ENCODE measurements at regions not wholly inside any gene's neighbourhood (a gene's known extent, or its start where the extent isn't known, plus 50 kb on each side); places are given as distances from the start of the nearest gene placed in this dataset.

DNA sequence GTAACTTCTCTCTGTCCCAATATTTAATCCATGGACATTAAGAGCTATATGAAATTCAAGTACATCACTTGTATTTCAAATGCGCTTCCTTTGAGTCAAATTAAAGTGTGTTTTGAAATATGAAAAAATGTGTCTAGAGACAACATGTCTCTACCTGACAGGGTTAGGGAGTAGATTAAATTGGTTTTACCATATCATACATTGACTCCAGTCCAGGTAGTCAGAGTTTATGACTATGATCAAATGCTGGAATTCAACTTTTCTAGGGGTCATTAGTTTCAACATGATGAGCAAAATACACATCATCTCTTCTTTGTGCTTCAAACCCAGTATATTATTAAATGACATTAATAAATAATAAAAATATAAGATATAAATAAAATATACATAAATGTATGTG lies 259.2 kb downstream of the CDH10 start:
- DNase-seq = no peak

DNA sequence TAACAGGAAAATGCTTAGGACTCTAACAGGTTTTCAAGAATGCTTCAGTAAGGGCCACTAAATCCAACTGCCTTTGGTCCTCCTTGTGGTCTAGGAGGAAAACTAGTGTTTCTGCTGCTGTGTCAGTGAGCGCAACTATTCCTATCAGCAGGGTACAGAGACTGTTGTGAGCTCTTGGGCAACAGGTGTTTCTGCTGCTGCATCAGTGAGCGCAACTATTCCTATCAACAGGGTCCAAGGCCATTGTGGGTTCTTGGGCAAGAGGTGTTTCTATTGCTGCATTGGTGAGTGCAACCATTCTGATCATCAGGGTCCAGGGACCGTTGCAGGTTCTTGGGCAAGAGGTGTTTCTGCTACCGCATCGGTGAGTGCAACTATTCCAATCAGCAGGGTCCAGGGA lies 256.3 kb downstream of the CDH10 start:
- DNase-seq = no peak

DNA sequence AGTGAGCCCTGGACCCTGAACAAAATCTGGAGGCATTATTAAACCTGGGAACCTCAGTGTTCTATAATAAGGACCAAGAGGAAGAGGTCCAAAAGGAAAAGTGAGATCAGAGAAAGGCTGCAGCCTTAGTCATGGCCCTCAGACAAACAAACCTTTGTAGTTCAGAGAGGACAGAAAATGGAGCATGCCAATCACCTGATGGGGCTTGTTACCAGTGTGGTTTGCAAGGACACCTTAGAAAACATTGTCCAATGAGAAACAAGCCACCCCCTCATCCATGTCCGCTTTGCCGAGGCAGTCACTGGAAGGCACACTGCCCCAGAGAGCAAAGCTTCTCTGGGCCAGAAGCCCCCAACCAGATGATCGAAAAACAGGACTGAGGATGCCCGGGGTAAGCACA lies 254.8 kb downstream of the CDH10 start:
- no peak for DNase-seq

DNA sequence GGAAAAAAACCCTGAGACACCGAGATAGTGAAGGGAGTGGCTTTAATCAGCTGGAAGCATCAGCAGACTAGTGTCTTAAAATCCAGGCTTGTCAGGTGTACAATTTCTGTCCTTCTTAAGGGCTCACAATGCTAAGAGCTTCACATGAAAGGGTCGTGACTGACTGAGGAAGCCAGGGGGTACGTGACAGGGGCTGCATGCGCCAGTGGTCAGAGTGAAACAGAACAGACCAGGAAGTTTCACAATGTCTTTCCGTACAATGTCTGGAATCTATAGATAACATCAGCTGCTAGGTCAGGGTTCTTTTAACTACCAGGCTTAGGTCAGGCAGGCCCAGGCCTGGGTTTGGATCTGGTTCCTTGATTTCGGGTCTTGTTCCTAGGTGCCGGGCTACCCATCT lies 253.0 kb downstream of the CDH10 start:
- no peak for DNase-seq

DNA sequence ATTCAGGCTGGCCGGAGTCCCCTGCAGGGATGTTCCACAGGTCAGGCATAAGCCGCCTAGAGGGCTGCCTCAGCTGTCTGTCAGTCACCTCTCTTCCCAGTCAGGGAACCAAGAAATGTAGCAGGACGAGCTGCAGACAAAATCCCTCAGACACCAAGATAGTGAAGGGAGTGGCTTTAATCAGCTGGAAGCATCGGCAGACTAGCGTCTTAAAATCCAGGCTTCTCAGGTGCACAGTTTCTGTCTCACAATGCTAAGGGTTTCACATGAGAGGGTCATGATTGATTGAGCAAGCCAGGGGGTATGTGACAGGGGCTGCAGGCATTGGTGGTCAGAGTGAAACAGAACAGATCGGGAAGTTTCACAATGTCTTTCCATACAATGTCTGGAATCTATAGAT lies 247.2 kb downstream of the CDH10 start:
- DNase-seq = no peak

DNA sequence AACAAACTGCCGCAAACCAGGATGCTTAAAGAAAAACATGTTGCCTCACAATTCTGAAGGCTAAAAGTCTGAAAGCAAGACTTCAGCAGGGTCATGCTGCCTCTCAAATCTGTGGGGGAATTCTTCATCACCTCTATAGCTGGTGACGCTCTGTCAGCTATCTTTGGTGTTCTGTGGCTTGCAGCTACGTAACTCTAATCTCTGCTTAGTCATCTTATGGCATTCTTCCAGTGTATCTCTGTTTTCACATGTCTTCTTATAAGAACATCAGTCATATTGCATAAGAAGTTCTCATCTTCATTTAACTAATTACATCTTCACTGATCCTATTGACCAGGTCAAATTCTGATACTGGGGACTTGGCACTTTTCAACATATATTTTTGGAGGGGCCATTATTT lies 243.0 kb downstream of the CDH10 start:
- DNase-seq = no peak

DNA sequence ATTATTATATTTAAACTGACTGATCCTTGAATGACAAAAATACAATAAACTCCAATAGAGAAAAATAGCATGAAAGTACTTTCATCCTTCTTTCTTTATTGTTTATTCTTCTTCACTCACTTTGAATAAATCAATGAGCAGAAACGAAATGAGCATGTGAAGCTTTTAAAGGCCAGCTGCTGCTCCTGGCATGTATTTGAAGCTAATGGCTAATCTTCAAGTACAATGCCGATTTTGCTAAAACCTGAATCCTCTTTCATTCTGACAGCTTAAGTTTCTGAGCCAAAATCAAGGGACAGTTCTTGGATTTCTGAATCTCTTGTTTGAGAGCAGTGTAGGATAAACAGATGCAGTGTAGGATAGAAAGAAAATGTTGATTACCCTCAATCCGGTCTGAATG lies 237.3 kb downstream of the CDH10 start:
- no peak for DNase-seq

DNA sequence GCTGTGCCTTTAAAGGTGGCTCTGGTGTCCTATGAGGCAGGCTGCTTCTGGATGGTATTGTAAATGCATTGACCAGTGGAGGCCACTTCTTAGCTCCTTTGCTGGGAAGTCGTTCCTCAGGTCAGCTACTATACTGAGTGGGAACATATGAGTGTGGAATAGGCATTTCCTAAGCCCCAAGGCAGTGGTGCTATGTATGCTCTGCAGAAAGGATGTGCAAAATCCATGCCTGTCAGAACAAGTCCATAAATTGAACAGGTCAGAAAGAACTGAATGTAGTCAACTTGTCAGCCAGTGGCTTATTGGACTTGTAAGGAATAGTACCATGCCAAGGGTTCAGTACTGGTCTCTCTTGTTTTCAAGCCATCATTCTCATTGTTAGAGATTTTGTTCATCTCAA lies 216.4 kb downstream of the CDH10 start:
- DNase-seq = no peak

DNA sequence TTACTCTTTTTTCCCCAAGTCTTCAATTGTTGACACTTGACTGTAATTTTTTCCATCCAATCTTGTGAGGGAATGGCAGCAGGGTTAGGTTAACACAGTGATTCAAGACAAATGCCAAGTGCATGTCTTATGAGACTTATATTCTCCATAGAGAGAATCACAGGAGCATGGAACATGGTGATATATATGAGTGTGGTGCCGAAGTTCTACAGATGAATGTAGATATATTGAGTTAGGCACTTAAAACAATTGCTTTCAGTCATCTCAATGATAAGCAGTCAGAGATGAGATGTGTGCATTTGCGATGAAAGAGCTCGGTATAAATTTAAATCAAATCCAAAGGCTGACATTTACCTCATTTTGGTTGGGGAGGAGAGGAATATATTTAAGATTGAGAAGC lies 211.2 kb downstream of the CDH10 start:
- no peak for DNase-seq

Data from stimulated activated naive CD4-positive, alpha-beta T cell (primary cell).